ENCODE measurements at regions not wholly inside any gene's neighbourhood (a gene's known extent, or its start where the extent isn't known, plus 50 kb on each side); places are given as distances from the start of the nearest gene placed in this dataset.

DNA sequence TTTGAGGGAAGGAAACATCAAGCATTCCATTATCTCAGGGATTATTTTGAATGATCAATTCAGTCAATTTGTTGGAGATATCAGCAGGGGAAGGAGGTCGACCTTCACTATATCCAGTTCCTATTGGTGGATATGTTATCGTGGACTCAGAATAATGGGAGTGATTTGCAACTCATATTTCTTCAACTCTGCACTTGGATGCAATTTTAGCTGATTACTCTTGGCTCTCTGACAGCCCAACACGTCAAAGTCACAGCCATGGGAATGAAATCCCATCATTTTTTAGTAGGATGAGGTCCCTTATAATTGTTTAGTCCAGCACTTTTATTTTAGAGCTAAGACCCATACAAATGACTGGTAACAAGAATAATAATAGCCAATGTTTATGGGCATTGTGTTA is 371.8 kb upstream of the RPS23 start (continued):
- TF ChIP-seq ZNF622 (IDR thresholded peaks at IDR 0.05) = no peak
- TF ChIP-seq SREBF1 (IDR thresholded peaks at IDR 0.05; ENCODE audit: low read length) = no peak
- no peak for TF ChIP-seq TCF3 (IDR thresholded peaks at IDR 0.05; ENCODE audit: borderline replicate concordance, insufficient read depth, low read depth, low read length)
- TF ChIP-seq SMAD5 (IDR thresholded peaks at IDR 0.05; ENCODE audit: low read depth) = no peak
- TF ChIP-seq YY1 (IDR thresholded peaks at IDR 0.05; ENCODE audit: low read depth, low read length) = no peak

DNA sequence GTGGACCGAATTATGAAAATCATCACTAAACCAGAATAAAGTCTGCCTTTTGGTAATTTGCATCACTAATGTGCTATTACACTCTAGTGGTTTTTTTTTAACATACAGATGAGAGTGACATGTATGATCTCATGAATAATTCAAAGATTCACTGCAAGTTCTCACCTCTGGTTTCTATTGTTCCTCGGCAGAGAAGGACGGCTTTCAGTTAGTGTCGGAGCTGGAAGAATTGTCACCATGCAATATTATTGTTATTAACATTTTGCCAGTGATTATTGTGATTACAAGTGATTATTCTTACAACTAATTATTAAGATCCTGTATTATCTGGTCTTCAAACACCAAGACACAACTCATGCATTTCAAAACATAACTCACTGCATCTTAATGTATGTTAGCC is 366.6 kb upstream of the RPS23 start:
- no peak overlapping the region for H3K4me2 ChIP-seq (ENCODE audit: control insufficient read depth, insufficient read depth)
- intact Hi-C loops (cut with micrococcal nuclease; ENCODE audit: unreplicated experiment) = loop anchor here (5.0 kb wide), 1 partner anchor 148 kb away; no protein-coding TSS in a partner anchor
- H3K9me3 ChIP-seq (replicated peaks; ENCODE audit: control insufficient read depth, insufficient read depth, low read length) = no peaks in the 10 kb centered on the region
- TF ChIP-seq NFYA (IDR thresholded peaks at IDR 0.05; ENCODE audit: borderline replicate concordance, low read depth, low read length) (no peak), HDAC6 (IDR thresholded peaks at IDR 0.05; ENCODE audit: unreplicated experiment) (no peak), SRF (IDR thresholded peaks at IDR 0.05; ENCODE audit: low read depth in 2 of 2, low read length in 2 of 2) (no peak), REST (IDR thresholded peaks at IDR 0.05; ENCODE audit: low read depth, low read length) (no peak), YBX1 (IDR thresholded peaks at IDR 0.05) (no peak), NR2C2 (IDR thresholded peaks at IDR 0.05; ENCODE audit: borderline replicate concordance, control insufficient read depth, insufficient read length, low read depth) (no peak), ZSCAN29 (IDR thresholded peaks at IDR 0.05) (no peak), CBFB (IDR thresholded peaks at IDR 0.05; ENCODE audit: low read depth) (no peak), FOXM1 (IDR thresholded peaks at IDR 0.05; ENCODE audit: low read depth, low read length) (no peak), USF2 (IDR thresholded peaks at IDR 0.05; ENCODE audit: borderline replicate concordance, low read depth, low read length) (no peak)
- TF ChIP-seq, protein P1, sequence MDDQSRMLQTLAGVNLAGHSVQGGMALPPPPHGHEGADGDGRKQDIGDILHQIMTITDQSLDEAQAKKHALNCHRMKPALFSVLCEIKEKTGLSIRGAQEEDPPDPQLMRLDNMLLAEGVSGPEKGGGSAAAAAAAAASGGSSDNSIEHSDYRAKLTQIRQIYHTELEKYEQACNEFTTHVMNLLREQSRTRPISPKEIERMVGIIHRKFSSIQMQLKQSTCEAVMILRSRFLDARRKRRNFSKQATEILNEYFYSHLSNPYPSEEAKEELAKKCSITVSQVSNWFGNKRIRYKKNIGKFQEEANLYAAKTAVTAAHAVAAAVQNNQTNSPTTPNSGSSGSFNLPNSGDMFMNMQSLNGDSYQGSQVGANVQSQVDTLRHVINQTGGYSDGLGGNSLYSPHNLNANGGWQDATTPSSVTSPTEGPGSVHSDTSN (IDR thresholded peaks at IDR 0.05; ENCODE audit: insufficient replicate concordance, low read depth, low read length) = no peak
- TF ChIP-seq, protein P2, sequence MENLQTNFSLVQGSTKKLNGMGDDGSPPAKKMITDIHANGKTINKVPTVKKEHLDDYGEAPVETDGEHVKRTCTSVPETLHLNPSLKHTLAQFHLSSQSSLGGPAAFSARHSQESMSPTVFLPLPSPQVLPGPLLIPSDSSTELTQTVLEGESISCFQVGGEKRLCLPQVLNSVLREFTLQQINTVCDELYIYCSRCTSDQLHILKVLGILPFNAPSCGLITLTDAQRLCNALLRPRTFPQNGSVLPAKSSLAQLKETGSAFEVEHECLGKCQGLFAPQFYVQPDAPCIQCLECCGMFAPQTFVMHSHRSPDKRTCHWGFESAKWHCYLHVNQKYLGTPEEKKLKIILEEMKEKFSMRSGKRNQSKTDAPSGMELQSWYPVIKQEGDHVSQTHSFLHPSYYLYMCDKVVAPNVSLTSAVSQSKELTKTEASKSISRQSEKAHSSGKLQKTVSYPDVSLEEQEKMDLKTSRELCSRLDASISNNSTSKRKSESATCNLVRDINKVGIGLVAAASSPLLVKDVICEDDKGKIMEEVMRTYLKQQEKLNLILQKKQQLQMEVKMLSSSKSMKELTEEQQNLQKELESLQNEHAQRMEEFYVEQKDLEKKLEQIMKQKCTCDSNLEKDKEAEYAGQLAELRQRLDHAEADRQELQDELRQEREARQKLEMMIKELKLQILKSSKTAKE (IDR thresholded peaks at IDR 0.05; ENCODE audit: low read depth, poor library complexity, severe bottlenecking) = no peak

More for the DNA sequence above, 366.6 kb upstream of the RPS23 start:
- Histone ChIP-seq H4K20me1 (ENCODE audit: control insufficient read depth, insufficient read depth) (no peaks in the 10 kb centered on the region), H3K4me1 (ENCODE audit: control insufficient read depth, insufficient read depth, low read length) (no peaks in the 10 kb centered on the region), H3K9ac (ENCODE audit: control insufficient read depth, insufficient read depth, low read length) (no peak overlapping the region), H3K27me3 (replicated peaks in 1 of 2; ENCODE audit: control insufficient read depth in 2 of 2, insufficient read depth in 2 of 2, low read length in 1 of 2) (no peaks in the 10 kb centered on the region; a peak in 1 of 4 replicates), H3K4me3 (no peak overlapping the region), H3K27ac (ENCODE audit: control insufficient read depth, insufficient read depth) (no peak overlapping the region), H3K36me3 (ENCODE audit: control insufficient read depth in 2 of 2, insufficient read depth in 2 of 2, low read length in 1 of 2) (no peaks in the 10 kb centered on the region), H3K79me2 (ENCODE audit: control insufficient read depth, insufficient read depth, low read length) (no peaks in the 10 kb centered on the region), H2AFZ (ENCODE audit: control insufficient read depth, low read depth, low read length) (no peak overlapping the region)
- ATAC-seq = no peak
- POLR2A ChIA-PET = no interaction called here
- in situ Hi-C loops (cut with MboI) = loop anchor here (10.0 to 25.0 kb wide), 2 partner anchors 793 to 920 kb away; no protein-coding TSS in a partner anchor
- FAIRE-seq = no peak
- BruUV-seq (replicated peaks) = no TSS peak
- CTCF ChIA-PET = interaction anchor here (0.6 to 1.2 kb wide), 3 partner anchors 9 to 785 kb away, joined by 3 read pairs; no protein-coding TSS in a partner anchor
- SMC1A ChIA-PET (ENCODE audit: uncharacterized antibody, unreplicated experiment) = interaction anchor here (0.7 kb wide), 1 partner anchor 12 kb away, joined by 3 read pairs; no protein-coding TSS in a partner anchor
- WGBS (ENCODE audit: insufficient coverage, insufficient replicate concordance, low lambda C conversion rate, missing lambda C conversion rate) = 61% methylated on average over 4 of the region's 4 CpGs
- RAD21 ChIA-PET (ENCODE audit: unreplicated experiment) = no interaction called here
- no peak for DNase-seq (ENCODE audit: low read depth, low spot score)

Measured in GM12878 (cell line).